Fibroblast of skin of left biceps (primary cell): ENCODE measurements at regions not wholly inside any gene's neighbourhood (a gene's known extent, or its start where the extent isn't known, plus 50 kb on each side); places are given as distances from the start of the nearest gene placed in this dataset.

ENCODE experiments used
- DNase-seq, 2 experiments: peaks; one replicate each; pipeline ENCODE4 v3.0.0-alpha.2; 2013; ENCODE audit warnings: low read depth in 2 of 2

DNA sequence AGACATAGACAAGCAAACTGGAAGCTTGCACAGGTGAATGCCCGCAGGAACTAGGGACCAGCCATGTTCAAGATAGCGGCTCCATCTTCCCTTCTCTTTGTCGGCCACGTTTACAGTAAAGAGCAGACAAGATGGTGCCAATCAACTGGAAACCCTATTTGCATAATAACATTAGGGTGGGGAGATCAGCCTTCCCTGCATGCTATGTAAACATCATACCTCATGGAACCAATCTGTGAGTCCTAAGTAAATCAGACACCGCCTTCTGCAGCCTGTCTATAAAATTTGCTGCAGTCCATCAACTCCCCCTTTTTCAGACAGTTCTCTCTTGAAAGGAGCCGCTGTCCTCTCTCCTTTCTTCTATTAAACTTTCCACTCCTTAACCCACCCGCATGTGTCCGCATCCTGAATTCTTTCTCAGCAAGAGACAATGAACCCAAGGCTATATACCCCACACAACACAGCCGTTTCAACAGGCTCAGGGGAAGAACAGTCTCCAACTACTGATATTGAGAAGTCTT, 384.4 kb downstream of the EIPR1 start:
- DNase-seq: no peak

DNA sequence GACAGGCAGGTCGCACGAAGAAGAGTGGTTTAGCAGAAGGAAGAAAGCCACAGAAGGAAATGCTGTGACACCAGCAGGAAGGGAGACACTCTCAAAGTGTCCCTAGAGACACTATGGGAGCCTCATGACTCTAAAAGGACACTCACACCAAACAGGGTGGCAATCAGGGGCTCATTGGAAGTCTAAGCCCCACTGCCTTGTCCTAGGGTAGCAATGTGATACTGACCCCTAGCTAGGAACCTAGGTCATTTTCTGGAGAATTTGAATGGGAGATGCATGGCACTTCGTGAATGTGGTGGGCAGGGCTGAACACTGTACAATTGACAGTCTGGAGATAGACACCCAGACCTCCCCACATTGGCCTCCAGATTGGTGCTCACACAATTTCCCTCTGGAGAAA, 385.0 kb downstream of the EIPR1 start:
- DNase-seq: no peak

DNA sequence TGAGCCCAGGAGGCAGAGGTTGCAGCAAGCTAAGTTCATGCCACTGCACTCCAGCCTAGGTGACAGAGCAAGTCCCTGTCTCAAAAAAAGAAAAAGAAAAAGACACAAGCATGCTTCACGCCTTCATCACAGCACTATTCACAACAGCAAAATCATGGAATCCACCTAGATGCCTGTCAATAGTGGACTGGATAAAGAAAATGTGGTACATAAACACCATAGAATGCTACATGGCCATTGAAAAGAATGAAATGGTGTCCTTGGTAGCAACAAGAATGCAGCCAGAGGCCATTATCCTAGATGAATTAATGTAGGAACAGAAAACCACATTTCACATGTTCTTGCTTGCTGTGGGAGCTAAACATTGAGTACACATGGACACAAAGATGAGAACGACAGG, 392.6 kb downstream of the EIPR1 start:
- no peak for DNase-seq

DNA sequence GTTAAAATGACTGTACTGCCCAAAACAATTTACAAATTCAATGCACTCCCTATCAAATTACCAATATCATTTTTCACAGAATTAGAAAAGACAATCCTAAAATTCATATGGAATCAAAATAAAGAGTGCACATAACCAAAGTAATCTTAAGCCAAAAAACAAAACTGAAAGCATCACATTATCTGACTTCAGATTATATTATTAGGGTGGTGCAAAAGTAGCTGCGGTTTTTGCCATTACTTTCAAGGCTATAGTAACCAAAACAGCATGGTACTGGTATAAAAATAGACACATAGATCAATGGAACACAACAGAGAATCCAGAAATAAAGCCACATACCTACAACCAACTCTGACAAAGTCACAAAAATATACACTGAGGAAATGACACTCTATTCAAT, 396.6 kb downstream of the EIPR1 start:
- DNase-seq: no peak

DNA sequence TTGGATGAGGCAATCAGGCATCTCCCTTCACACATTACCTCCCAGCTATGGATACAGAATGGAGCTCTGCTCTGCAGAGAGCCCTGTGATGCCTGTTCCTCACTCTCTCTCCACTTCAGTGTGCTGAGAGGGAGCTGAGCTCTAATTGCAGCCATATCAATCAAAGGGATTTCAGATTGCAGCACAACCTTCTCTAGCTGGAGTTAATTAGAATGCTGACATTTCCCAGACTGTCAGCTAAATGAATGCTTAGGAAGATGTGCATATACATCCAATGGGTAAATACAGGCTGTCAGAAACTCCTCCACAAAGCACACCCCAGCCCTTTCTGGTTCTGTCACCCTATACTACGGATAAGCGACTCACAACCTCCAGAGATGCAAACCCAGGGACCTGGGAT, 402.6 kb downstream of the EIPR1 start:
- no peak for DNase-seq

DNA sequence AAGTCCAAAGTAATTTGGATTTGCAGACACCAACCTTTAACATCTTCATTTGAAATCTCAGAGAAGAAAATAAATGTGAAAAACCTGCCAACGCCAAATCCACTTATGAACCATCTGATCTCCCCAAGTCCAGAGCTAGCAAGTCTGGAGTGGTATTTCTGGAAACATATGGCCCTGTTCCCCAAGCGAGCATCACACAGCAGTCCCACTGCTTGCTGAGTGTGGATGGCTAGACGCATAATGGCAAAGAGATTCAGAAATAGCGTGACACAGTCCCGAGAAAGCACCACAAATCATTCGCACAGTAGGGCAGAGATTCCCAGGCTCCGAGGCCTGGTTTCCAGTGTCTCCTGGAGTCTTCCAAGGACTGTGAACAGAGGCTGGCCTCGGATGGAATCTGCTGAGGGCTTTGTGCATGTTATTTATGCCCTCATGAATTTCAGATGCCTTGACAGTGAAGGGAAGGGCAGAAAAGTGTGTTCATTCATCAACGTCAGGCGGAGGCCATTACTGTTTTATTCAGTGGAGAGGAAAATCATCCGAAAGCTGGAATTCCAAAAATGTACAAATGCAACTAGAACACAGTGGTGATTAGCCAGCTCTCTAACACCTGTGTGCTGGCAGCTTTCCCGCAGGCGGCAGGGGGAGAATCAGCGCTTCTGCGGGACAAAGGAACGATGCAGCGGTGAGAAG, 417.0 kb downstream of the EIPR1 start:
- DNase-seq: no peak

DNA sequence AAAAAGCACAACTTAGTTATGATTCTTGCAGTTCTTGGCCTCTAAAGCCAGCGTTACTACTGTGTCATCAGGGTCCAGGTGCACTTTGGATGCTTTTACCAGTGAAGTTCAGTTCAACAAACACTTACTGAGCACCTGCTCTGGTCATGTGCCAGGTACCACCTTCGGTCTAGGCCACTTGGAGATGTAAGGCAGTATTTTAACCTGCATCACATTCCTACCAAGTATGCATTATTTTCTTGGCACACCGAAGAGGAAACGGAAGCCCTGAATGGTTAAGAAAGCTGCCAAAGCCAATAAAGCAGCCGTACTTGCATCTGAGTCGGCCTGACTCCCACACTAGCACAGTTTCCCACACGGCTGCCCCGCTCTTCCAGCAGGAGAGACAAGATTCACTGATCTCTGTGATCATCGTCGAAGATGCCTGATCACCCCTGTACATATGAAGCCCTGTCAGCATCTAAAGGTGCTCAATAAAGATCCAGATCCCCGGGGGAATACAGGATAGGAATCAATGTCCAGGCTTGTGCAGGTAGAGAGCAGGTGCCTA, 427.1 kb downstream of the EIPR1 start:
- DNase-seq: no peak

DNA sequence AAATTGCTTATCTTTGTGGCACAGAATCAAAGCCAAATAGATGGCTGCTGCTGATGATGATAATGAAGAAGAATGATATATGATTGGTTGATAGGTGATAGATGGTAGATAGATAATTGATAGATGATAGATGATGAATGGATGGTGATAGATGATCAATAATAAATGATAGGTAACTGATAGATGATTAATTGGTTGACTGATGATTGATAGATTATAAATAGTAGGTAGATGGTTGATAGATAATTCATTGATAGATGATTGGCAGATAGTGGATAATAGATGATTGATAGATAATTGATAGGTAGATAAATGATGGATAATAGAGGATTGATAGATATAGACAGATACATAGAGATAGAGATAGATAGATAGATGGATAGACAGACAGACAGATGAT, 430.2 kb downstream of the EIPR1 start:
- no peak for DNase-seq

DNA sequence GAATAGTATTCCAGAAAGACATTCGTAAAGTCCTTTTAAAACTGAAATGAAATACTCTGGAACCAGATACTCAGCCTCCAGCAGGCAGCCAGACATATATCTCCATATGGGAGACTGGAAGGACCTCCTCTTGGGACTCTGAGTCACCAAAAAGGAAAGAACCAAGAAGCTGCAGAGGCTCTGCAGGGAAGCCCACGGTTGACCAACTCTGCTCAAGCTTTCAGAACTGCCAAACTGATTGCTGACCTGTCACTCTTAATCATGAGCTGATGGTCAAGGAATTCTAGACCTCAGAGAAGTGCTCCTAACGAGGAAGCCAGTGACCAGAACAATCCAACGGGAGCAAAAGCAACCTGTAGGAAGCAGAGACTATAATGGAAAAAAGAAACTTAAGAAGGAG, 434.7 kb downstream of the EIPR1 start:
- no peak for DNase-seq

DNA sequence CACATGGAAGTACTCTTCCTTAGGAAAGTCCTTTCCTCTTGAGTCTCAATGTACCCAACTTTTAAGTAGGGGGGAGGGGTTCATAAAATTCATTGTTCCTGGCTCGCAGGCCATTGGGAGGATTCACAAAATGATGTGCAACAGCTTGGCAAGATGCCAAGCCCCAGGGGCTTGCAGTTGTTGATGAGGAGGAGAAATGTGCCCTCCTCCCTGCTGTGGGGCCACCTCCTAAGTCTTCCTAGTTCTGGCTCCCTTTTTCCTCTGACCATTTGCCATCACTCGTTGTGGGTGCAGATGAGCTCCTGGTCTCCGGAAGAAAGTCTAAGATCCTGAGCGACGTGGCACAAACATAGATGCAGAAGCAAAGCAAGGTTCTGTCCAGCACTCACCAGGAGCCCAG, 435.4 kb downstream of the EIPR1 start:
- DNase-seq: no peak

DNA sequence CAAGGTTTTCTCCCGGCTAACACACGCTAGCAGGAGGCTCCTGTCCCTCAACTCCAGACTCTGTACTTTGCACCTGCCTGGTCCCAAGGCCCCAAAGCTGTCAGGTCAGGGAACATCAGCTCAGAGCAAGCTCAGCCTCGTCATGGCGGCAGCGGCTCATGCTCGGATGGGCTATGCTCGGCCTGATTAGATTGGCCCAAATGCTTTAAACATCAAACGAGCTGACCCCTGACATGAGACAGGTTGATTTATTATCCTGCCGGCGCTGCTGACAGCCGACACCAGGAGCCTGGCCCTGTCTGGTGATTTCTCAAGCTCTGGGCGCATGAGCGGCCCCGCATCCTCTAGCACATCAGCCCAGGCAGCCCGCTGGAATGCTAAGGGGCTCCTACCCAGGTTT, 436.4 kb downstream of the EIPR1 start:
- no peak for DNase-seq

DNA sequence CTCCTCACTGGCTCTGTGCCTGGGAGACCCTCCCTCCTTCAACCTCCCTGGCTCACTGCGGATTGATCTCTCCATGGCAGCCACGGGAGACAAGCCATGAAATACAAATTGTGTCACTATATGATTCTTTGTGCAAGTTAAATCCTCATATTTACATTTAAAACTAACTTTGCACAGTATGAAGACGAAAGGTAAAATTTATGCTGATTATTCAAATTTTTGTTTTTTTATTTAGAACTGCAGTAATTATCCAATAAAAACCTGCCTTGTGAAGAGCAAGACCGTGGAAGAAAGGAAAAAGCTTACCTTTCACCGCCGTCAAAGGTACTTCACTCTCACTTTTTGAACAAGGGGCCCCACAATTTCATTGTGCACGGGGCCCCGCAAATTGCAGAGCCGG, 436.9 kb downstream of the EIPR1 start:
- DNase-seq: no peak

DNA sequence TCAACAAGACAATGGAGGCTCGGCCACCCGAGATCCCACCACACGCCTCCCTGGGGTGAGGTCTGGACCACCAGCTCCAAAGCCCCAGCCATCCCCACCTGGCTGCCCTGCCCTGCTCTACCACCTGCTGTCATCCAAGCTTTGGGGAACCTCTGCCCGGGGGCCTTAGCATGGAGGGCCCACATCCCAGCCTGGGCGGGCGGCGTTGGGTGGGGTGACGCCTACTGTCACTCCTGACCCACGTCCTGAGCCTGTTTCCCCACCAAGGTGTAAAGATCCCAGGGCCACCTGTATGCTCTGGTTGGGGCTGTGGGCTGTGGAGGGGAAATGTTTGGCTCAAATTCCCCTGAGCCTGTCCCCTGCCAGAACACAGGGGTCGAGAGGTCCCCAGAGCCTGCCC, 437.6 kb downstream of the EIPR1 start:
- no peak for DNase-seq

DNA sequence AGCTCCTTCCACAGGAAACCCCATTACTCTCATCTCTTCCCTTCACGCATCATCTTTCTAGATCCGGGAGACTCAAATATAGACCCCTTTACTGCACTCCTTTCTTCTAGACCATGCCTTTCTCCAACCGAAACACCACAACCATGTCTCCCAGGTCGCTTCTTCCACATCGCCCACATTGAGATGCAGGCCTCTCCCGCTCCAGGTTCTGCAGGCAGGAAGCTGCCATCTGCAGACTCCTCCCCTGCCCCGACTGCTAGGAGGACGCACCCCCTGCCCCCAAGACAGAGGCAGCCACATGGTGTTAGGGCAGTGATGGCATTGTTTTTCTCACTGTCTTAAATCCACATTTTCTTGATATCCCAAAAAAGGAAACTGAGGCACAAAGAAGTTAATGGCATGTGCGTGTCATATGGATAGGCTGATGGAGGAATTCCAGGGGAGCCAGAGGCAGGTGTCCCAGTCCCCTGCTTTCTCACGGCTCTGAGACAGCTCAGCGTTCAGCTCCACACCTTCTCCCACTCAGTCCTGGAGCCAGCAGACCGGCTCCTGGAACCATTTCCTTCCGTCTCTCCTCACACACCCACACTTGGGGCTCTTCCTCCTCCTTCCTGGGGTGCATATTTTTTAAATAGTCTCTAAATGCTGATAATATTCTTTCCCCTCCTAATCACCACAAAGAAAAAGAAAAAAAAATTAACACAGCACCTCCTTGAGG, 438.4 kb downstream of the EIPR1 start:
- no peak for DNase-seq

DNA sequence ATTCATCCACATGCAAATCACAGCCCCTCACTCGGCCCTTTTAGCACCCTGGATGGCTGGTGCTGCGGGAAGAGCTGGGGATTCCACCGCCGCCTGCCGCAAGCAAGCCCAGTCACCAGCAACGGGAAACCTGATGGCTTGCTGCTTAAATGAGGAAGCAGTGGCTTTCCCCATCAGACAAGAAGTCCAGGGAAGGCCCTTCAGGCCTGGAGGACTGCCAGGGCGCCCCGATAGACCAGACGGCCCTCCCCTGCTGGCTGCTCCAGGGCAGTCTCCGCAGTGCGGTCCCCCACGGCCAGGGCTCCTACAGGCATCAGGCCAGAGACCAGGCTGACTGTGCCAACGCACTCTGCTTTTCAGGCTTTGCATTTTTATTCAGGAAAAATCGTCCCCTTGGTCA, 439.1 kb downstream of the EIPR1 start:
- no peak for DNase-seq

DNA sequence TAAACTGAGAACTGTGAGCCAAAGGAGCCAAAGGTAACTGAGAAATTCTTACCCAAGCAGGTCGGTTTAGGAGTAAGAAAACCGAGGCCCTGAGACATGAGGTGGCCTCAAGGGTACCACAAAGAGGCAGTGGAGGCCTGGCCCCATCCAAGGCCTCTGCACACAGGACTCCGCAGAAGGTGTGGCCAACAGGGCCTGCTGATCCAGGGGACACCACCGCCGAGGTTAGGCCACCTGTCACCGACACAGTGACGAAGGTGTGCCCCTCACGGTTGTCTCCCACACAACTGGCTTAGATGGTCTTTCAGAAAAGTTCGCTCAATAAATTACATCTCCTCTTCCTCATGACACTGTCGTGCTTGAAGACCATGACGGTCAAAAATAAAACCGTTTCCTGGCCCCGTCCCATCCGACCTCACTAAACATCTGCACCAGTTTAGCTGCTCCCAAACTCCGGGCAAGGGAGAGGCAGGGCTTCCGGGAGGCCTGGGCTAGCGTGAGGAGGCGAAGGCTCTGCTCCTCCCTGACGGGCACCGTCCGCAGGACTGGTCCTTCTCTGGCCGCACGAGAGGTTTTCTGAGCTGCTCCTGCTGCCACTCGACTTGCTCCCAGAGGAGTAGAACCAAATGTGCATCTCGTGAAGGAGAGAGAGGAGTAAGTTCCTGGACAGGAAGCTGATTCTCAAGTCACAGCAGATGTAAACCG, 442.0 kb downstream of the EIPR1 start:
- no peak for DNase-seq

DNA sequence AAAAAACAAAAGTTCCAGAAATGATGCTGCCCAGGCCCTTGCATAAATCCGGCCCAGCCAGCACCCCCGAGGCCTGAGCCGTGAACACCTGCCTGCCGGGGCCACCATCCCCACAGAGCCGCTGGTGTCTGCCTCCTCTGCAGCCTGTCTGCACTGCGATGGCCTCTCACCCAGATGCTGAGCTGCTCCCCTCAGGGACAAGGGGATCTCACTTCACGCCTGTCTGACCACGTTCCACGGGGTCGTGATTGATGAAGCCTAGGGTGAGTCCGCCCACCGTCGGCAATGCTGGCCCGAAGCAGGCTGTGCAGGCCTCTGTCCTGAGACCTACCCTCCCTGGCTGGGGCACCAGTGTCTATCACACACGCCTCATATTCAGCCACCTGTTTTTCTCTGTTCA, 444.2 kb downstream of the EIPR1 start:
- no peak for DNase-seq

DNA sequence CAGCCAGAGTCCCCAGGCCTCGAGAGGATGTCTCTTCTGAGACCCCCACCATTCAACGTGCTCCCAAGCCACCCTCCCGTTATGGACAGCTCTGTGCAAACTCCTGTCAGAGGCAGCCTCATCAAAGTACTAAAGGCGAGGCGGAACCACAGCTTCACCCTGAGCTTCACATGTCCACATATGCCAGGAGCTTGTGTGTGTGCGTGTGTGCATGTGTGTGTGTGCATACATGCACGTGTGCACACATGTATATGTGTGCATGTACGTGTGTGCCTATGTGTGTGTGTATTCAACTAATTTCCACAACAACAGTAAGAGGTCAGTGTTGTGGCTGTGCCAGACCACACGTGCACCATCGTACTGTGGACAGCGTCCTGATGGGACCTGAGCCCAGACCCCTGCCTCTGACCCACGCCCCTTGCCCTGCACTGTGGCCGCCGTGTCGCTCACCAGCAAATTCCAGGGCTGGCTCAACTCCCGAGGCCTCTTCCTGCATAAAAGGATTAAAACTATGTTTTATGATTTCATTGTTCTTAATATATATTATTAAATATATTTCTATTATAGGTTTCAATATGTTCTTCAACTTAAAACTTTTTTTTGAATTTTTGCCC, 444.8 kb downstream of the EIPR1 start:
- no peak for DNase-seq

DNA sequence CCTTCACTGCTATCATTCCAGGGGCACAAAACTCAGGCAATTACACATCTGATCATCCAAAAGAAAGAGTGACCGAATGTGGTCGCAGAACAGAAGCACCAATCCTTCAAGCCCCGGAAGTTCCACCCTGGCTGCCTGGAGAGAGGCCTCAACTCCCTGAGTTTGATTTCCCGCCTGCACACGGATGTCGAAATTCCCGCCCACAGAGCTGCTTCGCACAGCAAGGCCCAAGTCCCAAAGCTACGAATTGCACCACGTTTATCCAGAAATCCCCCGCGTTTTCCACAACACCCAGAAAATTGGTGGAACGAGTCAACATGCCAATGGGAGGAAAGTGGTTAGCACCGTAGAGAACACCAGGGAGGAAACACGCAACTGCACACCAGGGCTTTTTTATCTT, 445.4 kb downstream of the EIPR1 start:
- no peak for DNase-seq

DNA sequence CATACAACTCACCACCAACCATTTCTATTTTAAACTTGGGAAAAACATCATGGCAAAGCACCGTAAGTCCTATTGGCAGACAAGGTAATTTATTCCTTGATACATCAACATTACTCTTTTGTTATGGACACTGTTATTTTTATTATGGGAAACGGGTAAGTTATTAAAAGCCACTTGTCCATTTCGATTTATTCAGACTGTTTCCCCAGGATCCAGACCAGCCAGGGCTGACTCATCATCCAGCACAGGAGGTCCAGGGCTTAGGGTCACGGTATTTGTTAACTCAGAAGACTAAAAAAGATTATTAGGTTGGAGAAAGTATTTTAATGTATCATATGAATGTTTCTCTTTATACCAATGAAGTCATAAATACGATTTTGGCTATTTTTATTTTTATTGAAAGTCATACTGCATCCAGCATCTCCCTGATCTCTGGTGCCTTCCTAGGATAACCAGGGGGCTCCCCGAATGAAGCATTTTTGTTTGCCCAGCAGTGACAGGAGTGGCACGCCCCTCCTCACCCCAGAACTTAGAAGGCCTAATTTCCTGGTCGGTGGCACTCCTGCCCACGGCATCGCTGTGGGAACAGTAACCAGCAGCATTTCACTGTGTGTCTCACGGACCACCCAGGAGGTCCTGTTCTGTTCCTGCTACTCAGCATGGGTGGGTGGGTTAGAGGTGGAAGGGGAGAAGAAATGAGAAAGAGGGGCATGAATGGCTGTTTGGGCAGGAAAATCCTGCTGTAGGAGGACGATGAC, 446.1 kb downstream of the EIPR1 start:
- DNase-seq: no peak

DNA sequence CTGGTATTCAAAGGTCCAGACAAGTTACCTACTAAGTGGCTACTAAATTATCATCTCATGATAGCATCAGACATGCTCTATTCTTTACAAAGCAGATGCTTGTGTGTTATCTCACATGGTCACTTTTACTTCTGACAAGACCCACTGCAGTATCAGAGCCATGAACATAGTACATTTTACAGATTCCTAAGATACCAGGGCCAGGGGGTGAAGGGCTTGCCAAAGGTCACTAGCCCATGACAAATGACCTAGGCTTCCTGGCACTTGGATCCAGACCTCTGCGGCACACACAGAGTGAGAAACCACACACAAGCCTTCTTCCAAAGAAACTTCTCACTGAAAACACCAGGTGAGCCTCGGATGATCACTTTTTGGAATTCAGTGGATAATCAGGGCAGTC, 446.8 kb downstream of the EIPR1 start:
- DNase-seq: no peak

DNA sequence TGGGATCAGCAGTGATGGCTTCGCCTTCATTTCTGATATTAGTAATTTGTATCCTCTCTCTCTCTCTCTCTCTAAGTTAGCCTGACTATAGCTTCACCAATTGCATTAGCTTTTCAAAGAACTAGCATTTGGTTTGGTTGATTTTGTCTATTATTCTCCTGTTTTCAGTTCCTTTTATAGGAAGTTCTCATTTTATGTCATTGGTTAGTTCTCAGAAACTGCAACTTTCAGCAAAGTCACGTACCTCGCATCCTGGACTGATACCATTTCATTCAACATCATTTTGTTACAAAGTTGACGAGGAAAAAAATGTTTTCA, 450.8 kb downstream of the EIPR1 start:
- DNase-seq: no peak
